Activated naive CD4-positive, alpha-beta T cell treated with anti-CD3 and anti-CD28 coated beads, Interleukin-2, amount 10 ng/mL, durations not matched to agents 7 days and 5 days (primary cell): ENCODE measurements at regions not wholly inside any gene's neighbourhood (a gene's known extent, or its start where the extent isn't known, plus 50 kb on each side); places are given as distances from the start of the nearest gene placed in this dataset.

Source experiments
- CTCF ChIA-PET: fragments of 350-600 bp; sonication (Branson Sonifier 250); formaldehyde crosslinking; loops from one replicate; lab custom pipeline; 2021; ENCODE audit warnings: antibody characterized with exemption; lab: Charles Lee
- DNase-seq: peaks from one replicate; pipeline ENCODE4 v3.0.0-alpha.2; 2020
- H3K27ac Mint-ChIP-seq: one replicate; pipeline ENCODE4 v1.8.0; 2021; ENCODE audit warnings: mild to moderate bottlenecking, moderate library complexity, mixed read lengths
- H3K27me3 Mint-ChIP-seq: one replicate; pipeline ENCODE4 v1.8.0; 2021; ENCODE audit warnings: mild to moderate bottlenecking, mixed read lengths
- H3K36me3 Mint-ChIP-seq: one replicate; pipeline ENCODE4 v1.8.0; 2021; ENCODE audit warnings: mixed read lengths
- H3K4me1 Mint-ChIP-seq: one replicate; pipeline ENCODE4 v1.8.0; 2021; ENCODE audit warnings: mixed read lengths
- H3K4me3 Mint-ChIP-seq: one replicate; pipeline ENCODE4 v1.8.0; 2021; ENCODE audit warnings: mild to moderate bottlenecking, moderate library complexity, mixed read lengths
- H3K9me3 Mint-ChIP-seq: one replicate; pipeline ENCODE4 v1.8.0; 2021; ENCODE audit warnings: mixed read lengths

- Mint-ChIP-seq H3K4me3 (no peak overlapping the region), H3K36me3 (no peaks in the 10 kb centered on the region), H3K9me3 (no peaks in the 10 kb centered on the region), H3K27ac (no peak overlapping the region), H3K27me3 (peaks cover 3% of the 10 kb centered on the region), H3K4me1 (no peaks in the 10 kb centered on the region)
- DNase-seq: no peak
- CTCF ChIA-PET: no interaction called here
Measured at GRCh38 chr6:40809627-40810026, 222.5 kb upstream of the LRFN2 start.

DNA sequence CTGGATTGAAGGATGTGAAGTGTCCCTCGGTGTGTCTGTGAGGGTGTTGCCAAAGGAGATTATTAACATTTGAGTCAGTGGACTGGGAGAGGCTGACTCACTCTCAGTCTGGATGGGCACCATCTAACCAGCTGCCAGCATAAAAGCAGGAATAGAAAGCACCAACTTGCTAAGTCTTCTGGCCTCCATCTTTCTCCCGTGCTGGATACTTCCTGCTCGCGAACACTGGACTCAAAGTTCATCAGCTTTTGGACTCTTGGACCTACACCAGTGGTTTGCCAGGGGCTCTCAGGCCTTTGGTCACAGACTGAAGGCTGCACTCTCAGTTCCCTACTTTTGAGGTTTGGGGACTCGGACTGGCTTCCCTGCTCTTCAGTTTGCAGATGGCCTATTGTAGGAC lies 220.3 kb upstream of the LRFN2 start:
- CTCF ChIA-PET: no interaction called here
- no peak for DNase-seq
- Mint-ChIP-seq H3K4me3 (no peak overlapping the region), H3K27ac (no peak overlapping the region), H3K9me3 (no peaks in the 10 kb centered on the region), H3K4me1 (no peaks in the 10 kb centered on the region), H3K36me3 (no peaks in the 10 kb centered on the region), H3K27me3 (peaks cover 3% of the 10 kb centered on the region)

- DNase-seq: no peak
- CTCF ChIA-PET: no interaction called here
- Mint-ChIP-seq H3K4me1 (no peaks in the 10 kb centered on the region), H3K27me3 (peaks cover 3% of the 10 kb centered on the region), H3K9me3 (no peaks in the 10 kb centered on the region), H3K36me3 (no peaks in the 10 kb centered on the region), H3K4me3 (no peak overlapping the region), H3K27ac (no peak overlapping the region)
Measured at GRCh38 chr6:40806256-40806864, 219.2 kb upstream of the LRFN2 start.

DNA sequence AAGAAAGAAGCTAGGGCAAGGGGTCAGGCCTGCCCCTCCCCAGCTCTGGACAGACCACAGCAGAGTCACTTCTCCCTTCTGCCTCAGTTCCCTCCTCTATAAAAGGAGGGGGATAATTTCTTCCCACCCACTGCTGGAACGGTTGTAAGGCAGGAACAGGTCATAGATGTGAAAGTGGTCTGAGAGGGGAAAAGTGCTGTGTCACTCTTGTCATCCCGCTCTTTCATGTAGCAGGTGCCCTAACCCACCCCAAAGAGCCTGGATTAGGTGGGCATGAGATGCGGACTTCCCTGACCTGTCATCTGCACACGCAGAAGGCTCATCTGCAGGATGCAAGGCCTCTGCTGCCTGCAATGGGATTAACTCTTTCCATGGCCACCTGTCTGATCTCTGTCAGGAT lies 218.2 kb upstream of the LRFN2 start:
- no peaks in the 10 kb centered on the region for H3K9me3 Mint-ChIP-seq
- H3K27me3 Mint-ChIP-seq: peaks cover 3% of the 10 kb centered on the region
- no peak overlapping the region for H3K4me3 Mint-ChIP-seq
- H3K4me1 Mint-ChIP-seq: no peaks in the 10 kb centered on the region
- H3K27ac Mint-ChIP-seq: no peak overlapping the region
- DNase-seq: no peak
- no peaks in the 10 kb centered on the region for H3K36me3 Mint-ChIP-seq
- CTCF ChIA-PET: interaction anchor here (1.0 kb wide), 1 partner anchor 80 kb away, joined by 3 read pairs; no protein-coding TSS in a partner anchor

GRCh38 chr6:40804905-40805304 lies 217.7 kb upstream of the LRFN2 start:
- Mint-ChIP-seq H3K36me3 (no peaks in the 10 kb centered on the region), H3K27ac (no peak overlapping the region), H3K9me3 (no peaks in the 10 kb centered on the region), H3K4me1 (no peaks in the 10 kb centered on the region), H3K27me3 (peaks cover 3% of the 10 kb centered on the region), H3K4me3 (no peak overlapping the region)
- no peak for DNase-seq
- CTCF ChIA-PET: interaction anchor here (1.0 to 2.2 kb wide), 2 partner anchors 14 to 80 kb away, joined by 3 to 6 read pairs; no protein-coding TSS in a partner anchor

DNA sequence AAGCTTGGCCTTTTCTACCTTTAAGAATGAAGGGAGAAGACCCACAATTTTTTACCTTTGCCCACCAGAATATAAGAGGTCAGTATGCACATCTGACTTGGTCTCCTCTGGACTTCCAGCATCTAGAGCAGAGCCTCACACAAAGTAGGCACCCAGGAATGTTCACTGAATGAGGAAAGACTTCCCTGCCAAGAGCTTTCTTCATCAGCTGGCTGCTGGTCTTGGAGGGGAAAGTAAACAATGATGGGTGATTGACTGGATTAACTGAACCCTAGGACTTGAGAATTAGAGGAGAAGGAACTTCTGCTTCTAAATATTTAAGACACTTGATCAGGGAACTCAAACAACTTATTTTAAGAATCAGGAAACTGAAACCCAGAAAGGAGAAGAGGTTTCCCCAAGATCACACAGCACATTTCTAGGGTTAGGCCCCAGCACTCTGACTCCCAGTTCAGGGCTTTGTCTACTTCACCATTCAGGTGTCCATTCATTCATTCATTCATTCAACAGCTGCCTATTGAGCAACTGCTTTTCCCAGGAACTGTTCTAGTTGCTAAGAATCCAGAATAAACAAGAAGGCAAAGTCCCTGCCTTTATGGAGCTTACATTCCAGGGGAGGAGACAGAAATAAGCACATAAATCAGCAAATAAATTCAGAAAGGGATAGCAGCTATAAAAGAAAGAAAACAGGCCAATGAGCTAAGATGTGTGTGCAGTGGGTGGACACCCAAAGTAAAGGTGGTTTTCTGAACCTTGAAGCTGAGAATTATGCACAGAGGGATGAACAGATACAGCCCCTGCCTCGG lies 216.9 kb upstream of the LRFN2 start:
- no peaks in the 10 kb centered on the region for H3K36me3 Mint-ChIP-seq
- H3K9me3 Mint-ChIP-seq: no peaks in the 10 kb centered on the region
- no peaks in the 10 kb centered on the region for H3K4me1 Mint-ChIP-seq
- H3K4me3 Mint-ChIP-seq: no peak overlapping the region
- DNase-seq: no peak
- H3K27ac Mint-ChIP-seq: no peak overlapping the region
- CTCF ChIA-PET: interaction anchor here (0.5 to 2.2 kb wide), 2 partner anchors 13 to 217 kb away, joined by 4 to 6 read pairs; no protein-coding TSS in a partner anchor
- H3K27me3 Mint-ChIP-seq: peaks cover 3% of the 10 kb centered on the region

DNA sequence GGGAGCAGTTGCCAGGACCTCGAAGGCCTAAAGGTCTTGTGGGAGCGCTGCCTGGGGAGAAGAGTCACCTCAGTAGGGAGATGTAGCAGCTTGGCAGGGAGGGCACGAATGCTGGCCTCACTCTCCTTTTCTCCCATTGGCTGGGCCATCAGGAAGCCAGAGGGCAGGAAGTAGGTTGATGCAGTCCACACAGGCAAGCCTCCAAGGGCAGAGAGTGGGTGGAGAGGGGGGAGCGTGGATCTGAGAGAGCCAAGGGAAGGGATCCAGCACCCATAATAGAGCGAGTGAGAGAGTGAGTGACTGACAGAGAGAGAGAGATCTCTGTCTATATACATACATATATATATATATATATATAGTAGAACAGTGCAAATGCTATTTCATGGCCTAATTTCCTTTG lies 215.3 kb upstream of the LRFN2 start:
- Mint-ChIP-seq H3K4me3 (no peak overlapping the region), H3K9me3 (no peaks in the 10 kb centered on the region), H3K36me3 (no peaks in the 10 kb centered on the region), H3K27me3 (peaks cover 9% of the 10 kb centered on the region), H3K27ac (no peak overlapping the region), H3K4me1 (no peaks in the 10 kb centered on the region)
- CTCF ChIA-PET: no interaction called here
- DNase-seq: no peak

DNA sequence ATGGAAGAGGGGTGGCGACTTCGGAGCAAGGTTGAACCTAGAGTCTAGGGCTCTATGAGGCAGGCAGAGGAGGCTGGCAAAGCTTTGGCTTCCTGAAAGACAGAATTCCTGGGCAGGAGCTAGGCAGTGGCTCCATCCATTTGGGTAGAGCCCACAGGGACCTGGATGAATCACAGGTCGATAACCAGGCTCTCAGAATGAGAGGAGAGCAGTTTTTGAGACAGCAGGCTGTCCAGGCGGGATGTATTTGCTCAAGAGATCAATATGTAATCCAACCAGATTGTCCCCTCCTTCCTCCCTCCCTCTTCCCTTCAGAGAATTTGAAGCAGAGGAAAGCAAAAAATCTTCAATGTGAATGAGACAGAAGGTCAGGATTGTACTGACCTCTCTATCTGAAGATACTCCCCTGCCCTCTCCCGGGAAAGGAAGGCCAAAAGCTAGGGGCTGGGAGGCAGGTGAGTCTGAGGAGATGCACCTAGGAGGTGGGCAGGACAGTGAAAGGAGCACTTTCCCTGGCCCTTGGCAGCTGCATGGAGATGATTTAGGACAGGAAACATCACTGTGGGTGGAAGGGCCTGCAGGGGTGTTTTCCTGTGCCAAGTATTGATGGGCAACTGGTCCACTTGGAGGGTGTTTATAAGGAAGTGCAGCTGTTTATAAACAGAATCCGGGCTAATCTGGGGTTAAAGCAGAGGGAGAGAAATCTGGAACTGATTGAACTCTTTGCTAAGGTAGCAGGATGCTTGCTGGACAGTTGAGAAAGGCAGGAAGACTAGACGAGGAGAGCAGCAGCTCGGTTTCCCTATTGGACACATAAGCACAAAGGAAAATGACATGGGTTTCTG lies 212.4 kb upstream of the LRFN2 start:
- Mint-ChIP-seq H3K4me1 (no peaks in the 10 kb centered on the region), H3K27me3 (peaks cover 11% of the 10 kb centered on the region), H3K36me3 (no peaks in the 10 kb centered on the region), H3K27ac (no peak overlapping the region), H3K9me3 (no peaks in the 10 kb centered on the region), H3K4me3 (no peak overlapping the region)
- no peak for DNase-seq
- CTCF ChIA-PET: no interaction called here

- peaks cover 11% of the 10 kb centered on the region for H3K27me3 Mint-ChIP-seq
- CTCF ChIA-PET: no interaction called here
- H3K36me3 Mint-ChIP-seq: no peaks in the 10 kb centered on the region
- no peaks in the 10 kb centered on the region for H3K9me3 Mint-ChIP-seq
- DNase-seq: no peak
- H3K27ac Mint-ChIP-seq: no peak overlapping the region
- H3K4me3 Mint-ChIP-seq: no peak overlapping the region
- no peaks in the 10 kb centered on the region for H3K4me1 Mint-ChIP-seq
Measured at GRCh38 chr6:40798069-40798770, 211.1 kb upstream of the LRFN2 start.

GRCh38 chr6:40796260-40797221 lies 209.4 kb upstream of the LRFN2 start:
- CTCF ChIA-PET: no interaction called here
- no peaks in the 10 kb centered on the region for H3K36me3 Mint-ChIP-seq

GRCh38 chr6:40794586-40794985 lies 207.4 kb upstream of the LRFN2 start:
- CTCF ChIA-PET: no interaction called here
- Mint-ChIP-seq H3K9me3 (no peaks in the 10 kb centered on the region), H3K36me3 (no peaks in the 10 kb centered on the region)

More at GRCh38 chr6:40796260-40797221, 209.4 kb upstream of the LRFN2 start:
- H3K27ac Mint-ChIP-seq: no peak overlapping the region
- H3K9me3 Mint-ChIP-seq: no peaks in the 10 kb centered on the region
- peaks cover 11% of the 10 kb centered on the region for H3K27me3 Mint-ChIP-seq
- no peak for DNase-seq
- peaks cover 4% of the 10 kb centered on the region for H3K4me1 Mint-ChIP-seq
- no peak overlapping the region for H3K4me3 Mint-ChIP-seq

GRCh38 chr6:40792183-40792582 lies 205.0 kb upstream of the LRFN2 start:
- H3K36me3 Mint-ChIP-seq: no peaks in the 10 kb centered on the region
- no peak for DNase-seq
- peaks cover 32% of the 10 kb centered on the region for H3K4me1 Mint-ChIP-seq
- no peak overlapping the region for H3K4me3 Mint-ChIP-seq
- H3K9me3 Mint-ChIP-seq: no peaks in the 10 kb centered on the region
- H3K27me3 Mint-ChIP-seq: peaks cover 3% of the 10 kb centered on the region
- H3K27ac Mint-ChIP-seq: no peak overlapping the region
- CTCF ChIA-PET: interaction anchor here (1.5 kb wide), 1 partner anchor 12 kb away, joined by 6 read pairs; no protein-coding TSS in a partner anchor

More at GRCh38 chr6:40794586-40794985, 207.4 kb upstream of the LRFN2 start:
- DNase-seq: no peak
- Mint-ChIP-seq H3K4me3 (no peak overlapping the region), H3K4me1 (peaks cover 19% of the 10 kb centered on the region), H3K27ac (no peak overlapping the region), H3K27me3 (peaks cover 11% of the 10 kb centered on the region)

DNA sequence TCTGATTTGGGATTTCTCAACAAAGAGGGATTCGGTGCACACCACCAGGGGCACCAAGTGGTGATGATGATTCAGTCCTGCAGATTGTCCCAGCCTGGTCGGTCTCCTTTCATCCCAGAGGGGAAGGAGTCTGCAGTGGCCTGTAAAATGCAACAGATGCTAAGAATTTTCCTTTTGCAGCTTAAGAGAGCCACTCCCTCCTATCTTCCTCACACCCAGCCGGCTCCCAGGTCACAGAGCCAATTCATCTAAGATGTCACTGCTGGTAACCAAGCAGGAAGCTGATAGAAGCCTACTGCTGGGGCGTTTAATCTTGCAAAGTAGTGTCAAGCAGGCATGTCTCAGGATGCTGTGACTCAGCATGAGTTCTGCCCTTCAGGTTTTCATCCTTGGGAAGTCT lies 203.8 kb upstream of the LRFN2 start:
- no peaks in the 10 kb centered on the region for H3K9me3 Mint-ChIP-seq
- no peak overlapping the region for H3K27ac Mint-ChIP-seq
- DNase-seq: no peak
- H3K36me3 Mint-ChIP-seq: no peaks in the 10 kb centered on the region
- CTCF ChIA-PET: interaction anchor here (1.5 kb wide), 1 partner anchor 13 kb away, joined by 6 read pairs; no protein-coding TSS in a partner anchor
- peaks cover 32% of the 10 kb centered on the region for H3K4me1 Mint-ChIP-seq
- no peaks in the 10 kb centered on the region for H3K27me3 Mint-ChIP-seq
- H3K4me3 Mint-ChIP-seq: no peak overlapping the region
